ENCODE measurements at regions not wholly inside any gene's neighbourhood (a gene's known extent, or its start where the extent isn't known, plus 50 kb on each side); places are given as distances from the start of the nearest gene placed in this dataset.

DNA sequence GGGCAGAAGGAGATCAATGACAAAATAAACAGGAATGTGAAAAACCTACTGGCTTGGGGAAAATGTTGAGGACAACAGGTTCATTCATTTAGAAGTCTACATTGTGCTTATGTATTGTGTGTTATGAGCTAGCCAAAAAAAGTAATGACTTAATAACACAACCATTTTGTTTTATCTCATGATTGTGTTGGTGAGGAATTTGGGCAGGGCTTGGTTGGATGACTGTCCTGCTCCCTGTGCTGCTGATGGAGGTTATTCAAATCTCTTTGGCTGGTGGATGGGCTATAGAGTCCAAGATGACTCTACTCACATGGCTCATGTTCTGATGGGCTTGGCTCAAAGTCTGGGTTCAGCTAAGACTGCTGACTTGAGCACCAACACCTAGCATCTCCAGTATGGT is 116.3 kb downstream of the HS3ST1 start:
- Histone ChIP-seq H3K36me3 (ENCODE audit: control insufficient read depth, insufficient read depth, low read length) (no peaks in the 10 kb centered on the region), H3K9me3 (ENCODE audit: control insufficient read depth, insufficient read depth, low read length) (no peaks in the 10 kb centered on the region; the same call in 1 of the 2 replicates), H3K4me1 (ENCODE audit: control insufficient read depth, insufficient read depth, low read length) (no peaks in the 10 kb centered on the region), H3K27me3 (ENCODE audit: control insufficient read depth, insufficient read depth, low read length) (no peaks in the 10 kb centered on the region), H3K27ac (ENCODE audit: low read depth, low read length) (no peak overlapping the region), H3K9ac (ENCODE audit: low read depth, low read length) (no peak overlapping the region), H3K4me3 (ENCODE audit: low read depth, low read length) (no peak overlapping the region)

GRCh38 chr4:11301075-11301660 is 127.5 kb downstream of the HS3ST1 start:
- no peaks in the 10 kb centered on the region for H3K27me3 ChIP-seq (ENCODE audit: control insufficient read depth, insufficient read depth, low read length)
- H3K27ac ChIP-seq (ENCODE audit: low read depth, low read length), result no peak overlapping the region
- H3K36me3 ChIP-seq (ENCODE audit: control insufficient read depth, insufficient read depth, low read length), result no peaks in the 10 kb centered on the region
- no peaks in the 10 kb centered on the region for H3K9me3 ChIP-seq (ENCODE audit: control insufficient read depth, insufficient read depth, low read length)
- no peak overlapping the region for H3K4me3 ChIP-seq (ENCODE audit: low read depth, low read length)
- H3K4me1 ChIP-seq (ENCODE audit: control insufficient read depth, insufficient read depth, low read length), result no peaks in the 10 kb centered on the region
- H3K9ac ChIP-seq (ENCODE audit: low read depth, low read length), result no peak overlapping the region

GRCh38 chr4:11299836-11300235 is 128.9 kb downstream of the HS3ST1 start:
- H3K9me3 ChIP-seq (ENCODE audit: control insufficient read depth, insufficient read depth, low read length), result no peaks in the 10 kb centered on the region
- no peaks in the 10 kb centered on the region for H3K27me3 ChIP-seq (ENCODE audit: control insufficient read depth, insufficient read depth, low read length)
- H3K36me3 ChIP-seq (ENCODE audit: control insufficient read depth, insufficient read depth, low read length), result no peaks in the 10 kb centered on the region
- H3K9ac ChIP-seq (ENCODE audit: low read depth, low read length), result no peak overlapping the region
- H3K4me1 ChIP-seq (ENCODE audit: control insufficient read depth, insufficient read depth, low read length), result no peaks in the 10 kb centered on the region
- no peak overlapping the region for H3K4me3 ChIP-seq (ENCODE audit: low read depth, low read length)
- H3K27ac ChIP-seq (ENCODE audit: low read depth, low read length), result no peak overlapping the region

GRCh38 chr4:11299016-11299415 is 129.7 kb downstream of the HS3ST1 start:
- Histone ChIP-seq H3K36me3 (ENCODE audit: control insufficient read depth, insufficient read depth, low read length) (no peaks in the 10 kb centered on the region), H3K9me3 (ENCODE audit: control insufficient read depth, insufficient read depth, low read length) (no peaks in the 10 kb centered on the region), H3K27me3 (ENCODE audit: control insufficient read depth, insufficient read depth, low read length) (no peaks in the 10 kb centered on the region), H3K4me3 (ENCODE audit: low read depth, low read length) (no peak overlapping the region), H3K27ac (ENCODE audit: low read depth, low read length) (no peak overlapping the region), H3K9ac (ENCODE audit: low read depth, low read length) (no peak overlapping the region), H3K4me1 (ENCODE audit: control insufficient read depth, insufficient read depth, low read length) (no peaks in the 10 kb centered on the region)

DNA sequence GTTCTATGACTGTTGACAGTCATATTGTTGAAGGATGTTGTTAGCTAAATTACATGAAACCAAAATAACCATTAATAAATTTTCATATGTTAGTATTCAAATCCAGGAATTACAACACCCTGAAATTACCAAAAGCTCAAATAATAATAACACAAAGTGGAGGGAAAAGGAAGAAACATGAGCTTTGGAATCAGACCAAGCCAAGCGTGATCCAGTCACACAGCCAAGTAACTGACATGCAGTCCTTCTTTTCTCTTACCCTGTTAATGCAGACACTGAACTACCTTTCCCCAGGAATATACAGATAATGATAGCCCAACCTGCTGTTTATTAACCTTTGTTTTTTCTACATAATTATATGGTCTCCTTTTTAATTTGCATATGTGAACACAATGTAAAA is 130.2 kb downstream of the HS3ST1 start:
- Histone ChIP-seq H3K27me3 (ENCODE audit: control insufficient read depth, insufficient read depth, low read length) (no peaks in the 10 kb centered on the region), H3K36me3 (ENCODE audit: control insufficient read depth, insufficient read depth, low read length) (no peaks in the 10 kb centered on the region), H3K27ac (ENCODE audit: low read depth, low read length) (no peak overlapping the region), H3K4me1 (ENCODE audit: control insufficient read depth, insufficient read depth, low read length) (no peaks in the 10 kb centered on the region), H3K9ac (ENCODE audit: low read depth, low read length) (no peak overlapping the region), H3K9me3 (ENCODE audit: control insufficient read depth, insufficient read depth, low read length) (no peaks in the 10 kb centered on the region), H3K4me3 (ENCODE audit: low read depth, low read length) (no peak overlapping the region)

DNA sequence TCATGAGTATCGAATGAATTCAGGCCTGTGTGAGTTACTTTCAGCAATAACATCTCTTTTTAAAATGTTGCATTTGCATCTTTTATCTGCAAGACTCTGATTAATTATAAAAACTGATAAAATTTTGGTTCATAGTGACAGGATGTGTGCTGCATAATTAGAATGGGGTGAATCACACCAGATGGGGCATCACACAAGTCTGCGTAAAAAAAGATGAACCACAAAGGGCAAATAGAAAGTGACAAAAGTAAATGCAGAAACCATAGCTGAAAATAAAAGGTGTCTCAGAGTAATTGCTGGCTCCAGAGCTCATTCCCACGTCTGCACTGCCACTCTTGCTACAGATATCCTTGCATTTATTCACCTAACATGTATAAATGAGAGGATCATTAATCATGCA is 131.1 kb downstream of the HS3ST1 start:
- Histone ChIP-seq H3K4me3 (ENCODE audit: low read depth, low read length) (no peak overlapping the region), H3K36me3 (ENCODE audit: control insufficient read depth, insufficient read depth, low read length) (no peaks in the 10 kb centered on the region)

DNA sequence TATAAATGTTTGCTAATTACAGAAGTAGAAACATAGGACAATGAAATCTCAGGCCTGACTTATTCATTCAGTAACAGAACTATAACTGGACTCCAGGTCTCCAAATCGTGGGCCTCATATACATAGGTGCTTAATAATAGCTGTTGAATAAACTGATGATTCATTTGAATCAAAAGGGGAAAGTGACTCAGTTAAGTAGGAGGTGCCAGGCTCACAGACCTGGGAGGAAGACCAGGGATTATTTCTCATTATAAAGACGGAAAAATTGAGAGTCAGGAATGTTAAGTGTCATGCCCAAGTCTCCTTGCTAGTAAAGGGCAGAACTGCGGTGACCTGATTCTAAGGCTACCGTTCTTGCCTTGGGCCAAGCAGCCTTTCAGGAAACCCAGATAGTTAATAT is 131.5 kb downstream of the HS3ST1 start:
- Histone ChIP-seq H3K27me3 (ENCODE audit: control insufficient read depth, insufficient read depth, low read length) (no peaks in the 10 kb centered on the region), H3K4me1 (ENCODE audit: control insufficient read depth, insufficient read depth, low read length) (no peaks in the 10 kb centered on the region), H3K4me3 (ENCODE audit: low read depth, low read length) (no peak overlapping the region), H3K27ac (ENCODE audit: low read depth, low read length) (no peak overlapping the region), H3K9ac (ENCODE audit: low read depth, low read length) (no peak overlapping the region), H3K9me3 (ENCODE audit: control insufficient read depth, insufficient read depth, low read length) (no peaks in the 10 kb centered on the region), H3K36me3 (ENCODE audit: control insufficient read depth, insufficient read depth, low read length) (no peaks in the 10 kb centered on the region)

More for the DNA sequence above, 131.1 kb downstream of the HS3ST1 start:
- H3K9me3 ChIP-seq (ENCODE audit: control insufficient read depth, insufficient read depth, low read length), result no peaks in the 10 kb centered on the region
- H3K27ac ChIP-seq (ENCODE audit: low read depth, low read length), result no peak overlapping the region
- H3K9ac ChIP-seq (ENCODE audit: low read depth, low read length), result no peak overlapping the region
- H3K4me1 ChIP-seq (ENCODE audit: control insufficient read depth, insufficient read depth, low read length), result no peaks in the 10 kb centered on the region
- no peaks in the 10 kb centered on the region for H3K27me3 ChIP-seq (ENCODE audit: control insufficient read depth, insufficient read depth, low read length)

DNA sequence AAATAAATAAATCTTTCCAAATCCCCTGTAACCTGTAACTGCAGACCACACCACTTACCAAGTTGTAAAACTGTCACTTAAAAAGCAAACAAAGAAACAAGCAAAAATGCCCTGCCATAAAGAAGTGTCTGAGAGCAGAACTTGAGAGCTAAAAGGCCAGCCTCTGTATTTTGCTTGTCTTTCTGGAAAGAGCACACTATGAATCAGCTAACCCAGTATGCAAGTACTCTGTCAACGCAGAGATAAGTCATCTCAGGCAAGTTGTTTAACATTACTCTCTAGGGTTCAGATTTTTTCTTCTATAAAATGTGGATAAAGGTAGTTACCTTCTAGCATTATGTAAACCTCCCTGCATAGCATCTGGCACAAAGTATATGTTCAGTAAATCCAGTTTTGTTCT is 134.8 kb downstream of the HS3ST1 start:
- H3K9me3 ChIP-seq (ENCODE audit: control insufficient read depth, insufficient read depth, low read length), result no peaks in the 10 kb centered on the region
- H3K27me3 ChIP-seq (ENCODE audit: control insufficient read depth, insufficient read depth, low read length), result no peaks in the 10 kb centered on the region
- no peak overlapping the region for H3K27ac ChIP-seq (ENCODE audit: low read depth, low read length)
- no peaks in the 10 kb centered on the region for H3K36me3 ChIP-seq (ENCODE audit: control insufficient read depth, insufficient read depth, low read length)
- no peaks in the 10 kb centered on the region for H3K4me1 ChIP-seq (ENCODE audit: control insufficient read depth, insufficient read depth, low read length)
- H3K4me3 ChIP-seq (ENCODE audit: low read depth, low read length), result no peak overlapping the region
- no peak overlapping the region for H3K9ac ChIP-seq (ENCODE audit: low read depth, low read length)

GRCh38 chr4:11287055-11287454 is 141.6 kb downstream of the HS3ST1 start:
- Histone ChIP-seq H3K27ac (ENCODE audit: low read depth, low read length) (no peak overlapping the region), H3K9ac (ENCODE audit: low read depth, low read length) (no peak overlapping the region), H3K9me3 (ENCODE audit: control insufficient read depth, insufficient read depth, low read length) (peaks cover 10% of the 10 kb centered on the region; the same call in 1 of the 2 replicates), H3K4me1 (ENCODE audit: control insufficient read depth, insufficient read depth, low read length) (no peaks in the 10 kb centered on the region), H3K4me3 (ENCODE audit: low read depth, low read length) (no peak overlapping the region), H3K27me3 (ENCODE audit: control insufficient read depth, insufficient read depth, low read length) (no peaks in the 10 kb centered on the region), H3K36me3 (ENCODE audit: control insufficient read depth, insufficient read depth, low read length) (no peaks in the 10 kb centered on the region)

DNA sequence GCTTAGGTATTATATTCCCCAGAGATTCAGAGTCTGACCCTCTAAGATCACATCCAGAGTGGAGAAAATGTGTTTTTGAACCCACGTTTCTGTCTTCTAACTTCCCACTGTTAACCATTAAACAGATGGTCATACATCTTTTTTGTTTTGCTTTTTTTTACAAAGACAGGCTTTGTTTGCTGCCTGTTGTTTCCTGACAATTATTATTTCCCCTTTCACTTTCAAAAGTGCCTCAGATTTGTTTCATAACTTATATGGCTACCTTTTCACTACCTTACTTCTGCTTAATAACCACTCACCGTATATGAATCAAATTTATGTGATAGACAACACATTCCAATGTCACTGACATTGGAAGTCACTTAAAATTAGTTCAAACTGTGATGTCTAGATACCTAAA is 142.2 kb downstream of the HS3ST1 start:
- no peaks in the 10 kb centered on the region for H3K4me1 ChIP-seq (ENCODE audit: control insufficient read depth, insufficient read depth, low read length)
- H3K36me3 ChIP-seq (ENCODE audit: control insufficient read depth, insufficient read depth, low read length), result no peaks in the 10 kb centered on the region
- H3K9me3 ChIP-seq (ENCODE audit: control insufficient read depth, insufficient read depth, low read length), result peaks cover 10% of the 10 kb centered on the region; the same call in 1 of the 2 replicates
- no peaks in the 10 kb centered on the region for H3K27me3 ChIP-seq (ENCODE audit: control insufficient read depth, insufficient read depth, low read length)
- H3K27ac ChIP-seq (ENCODE audit: low read depth, low read length), result no peak overlapping the region
- no peak overlapping the region for H3K9ac ChIP-seq (ENCODE audit: low read depth, low read length)
- no peak overlapping the region for H3K4me3 ChIP-seq (ENCODE audit: low read depth, low read length)

GRCh38 chr4:11281720-11282119 is 147.0 kb downstream of the HS3ST1 start:
- Histone ChIP-seq H3K4me3 (ENCODE audit: low read depth, low read length) (no peak overlapping the region), H3K9me3 (ENCODE audit: control insufficient read depth, insufficient read depth, low read length) (peaks cover 10% of the 10 kb centered on the region; the same call in 1 of the 2 replicates), H3K9ac (ENCODE audit: low read depth, low read length) (no peak overlapping the region), H3K36me3 (ENCODE audit: control insufficient read depth, insufficient read depth, low read length) (no peaks in the 10 kb centered on the region), H3K27ac (ENCODE audit: low read depth, low read length) (no peak overlapping the region), H3K4me1 (ENCODE audit: control insufficient read depth, insufficient read depth, low read length) (no peaks in the 10 kb centered on the region), H3K27me3 (ENCODE audit: control insufficient read depth, insufficient read depth, low read length) (no peaks in the 10 kb centered on the region)

DNA sequence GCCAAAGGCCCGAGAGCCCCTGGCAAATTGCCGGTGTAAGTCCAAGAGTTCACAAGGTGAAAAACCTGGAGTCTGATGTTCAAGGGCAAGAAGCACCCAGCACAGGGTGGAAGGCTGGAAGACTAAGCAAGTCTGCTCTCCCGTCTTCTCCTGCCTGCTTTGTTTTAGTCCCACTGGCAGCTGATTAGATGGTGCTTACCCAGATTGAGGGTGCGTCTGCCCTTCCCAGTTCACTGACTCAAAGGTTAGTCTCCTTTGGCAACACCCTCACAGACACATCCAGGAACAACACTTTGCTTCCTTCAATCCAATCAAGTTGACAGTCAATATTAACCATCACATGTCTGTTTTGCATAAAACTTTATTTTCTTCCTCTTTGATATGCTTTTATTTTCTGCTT is 157.4 kb downstream of the HS3ST1 start:
- H3K27ac ChIP-seq (ENCODE audit: low read depth, low read length), result no peak overlapping the region
- no peaks in the 10 kb centered on the region for H3K27me3 ChIP-seq (ENCODE audit: control insufficient read depth, insufficient read depth, low read length)
- H3K9ac ChIP-seq (ENCODE audit: low read depth, low read length), result no peak overlapping the region
- H3K4me3 ChIP-seq (ENCODE audit: low read depth, low read length), result no peak overlapping the region
- H3K36me3 ChIP-seq (ENCODE audit: control insufficient read depth, insufficient read depth, low read length), result no peaks in the 10 kb centered on the region
- H3K9me3 ChIP-seq (ENCODE audit: control insufficient read depth, insufficient read depth, low read length), result no peaks in the 10 kb centered on the region
- H3K4me1 ChIP-seq (ENCODE audit: control insufficient read depth, insufficient read depth, low read length), result no peaks in the 10 kb centered on the region

All from HUES48 (cell line).